GM23248 (cell line): ENCODE measurements at regions not wholly inside any gene's neighbourhood (a gene's known extent, or its start where the extent isn't known, plus 50 kb on each side); places are given as distances from the start of the nearest gene placed in this dataset.

Source experiments
- EZH2 ChIP-seq: fragments of 200-600 bp; sonication (generic); IDR thresholded peaks from 2 replicates; pipeline ENCODE4 v1.6.1; 2018; ENCODE audit warnings: antibody characterized with exemption, mild to moderate bottlenecking; ENCODE audit not compliant: insufficient read depth, poor library complexity, severe bottlenecking
- EZH2phosphoT487 ChIP-seq: fragments of 200-600 bp; sonication (generic); IDR thresholded peaks from 2 replicates; pipeline ENCODE4 v1.6.1; 2018; ENCODE audit warnings: antibody characterized with exemption, moderate library complexity, mild to moderate bottlenecking, low read depth; ENCODE audit not compliant: insufficient read depth

DNA sequence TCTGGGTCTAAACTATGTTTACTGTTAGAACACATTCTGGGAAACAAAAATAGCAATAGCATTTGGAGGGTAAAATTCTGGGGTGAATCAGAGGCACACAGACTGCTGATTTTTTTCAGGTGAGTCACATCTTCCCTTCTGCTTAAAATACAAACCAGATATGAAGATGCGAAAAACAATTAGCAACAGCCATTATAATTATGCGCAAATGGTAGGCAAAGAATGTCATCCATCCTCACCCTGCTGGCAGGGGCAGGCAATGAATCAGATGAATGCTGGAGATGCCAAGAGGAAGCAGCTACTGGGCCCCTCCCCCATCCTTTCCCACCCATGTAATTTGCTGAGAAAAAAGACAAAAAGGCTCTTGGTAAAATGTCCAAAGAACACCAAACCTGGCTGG is 282.9 kb downstream of the KLF5 start:
- no peak for TF ChIP-seq EZH2phosphoT487
- TF ChIP-seq EZH2 = no peak
